ENCODE measurements at regions not wholly inside any gene's neighbourhood (a gene's known extent, or its start where the extent isn't known, plus 50 kb on each side); places are given as distances from the start of the nearest gene placed in this dataset.
"Not testable (repeated sequence)": the region's sequence is repeated elsewhere in the genome, so short reads cannot be mapped to it uniquely, and the experiment has no call there.

DNA sequence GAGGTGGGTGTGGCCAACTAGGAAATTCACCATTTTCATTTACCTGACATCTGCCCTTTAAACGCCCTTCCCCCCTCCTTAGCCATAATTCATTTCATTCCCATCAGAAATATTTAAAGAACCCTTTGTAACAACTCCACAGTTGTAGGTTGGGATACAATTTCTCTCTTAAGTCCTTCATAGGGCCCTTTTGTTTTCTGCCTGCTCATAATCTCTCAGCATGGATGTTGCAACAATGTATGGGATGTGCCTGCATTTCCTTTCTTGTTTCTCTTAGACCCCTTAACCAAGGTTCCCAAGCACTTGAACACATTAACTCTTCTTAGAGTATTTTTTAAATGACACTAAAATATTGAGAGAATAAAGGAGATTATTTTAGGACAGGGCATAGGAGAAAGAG lies 51.7 kb upstream of the MYO10 start:
- DNase-seq (ENCODE audit: low read depth in 1 of 2, low spot score in 2 of 2), result no peak
- H3K27me3 ChIP-seq (replicated peaks), result no peaks in the 10 kb centered on the region
- peaks cover 32% of the 10 kb centered on the region for H3K4me1 ChIP-seq (replicated peaks)
- H3K9me3 ChIP-seq (replicated peaks), result no peaks in the 10 kb centered on the region
- H3K4me3 ChIP-seq, result no peak overlapping the region
- H3K36me3 ChIP-seq, result no peaks in the 10 kb centered on the region
- no peak overlapping the region for H3K27ac ChIP-seq

DNA sequence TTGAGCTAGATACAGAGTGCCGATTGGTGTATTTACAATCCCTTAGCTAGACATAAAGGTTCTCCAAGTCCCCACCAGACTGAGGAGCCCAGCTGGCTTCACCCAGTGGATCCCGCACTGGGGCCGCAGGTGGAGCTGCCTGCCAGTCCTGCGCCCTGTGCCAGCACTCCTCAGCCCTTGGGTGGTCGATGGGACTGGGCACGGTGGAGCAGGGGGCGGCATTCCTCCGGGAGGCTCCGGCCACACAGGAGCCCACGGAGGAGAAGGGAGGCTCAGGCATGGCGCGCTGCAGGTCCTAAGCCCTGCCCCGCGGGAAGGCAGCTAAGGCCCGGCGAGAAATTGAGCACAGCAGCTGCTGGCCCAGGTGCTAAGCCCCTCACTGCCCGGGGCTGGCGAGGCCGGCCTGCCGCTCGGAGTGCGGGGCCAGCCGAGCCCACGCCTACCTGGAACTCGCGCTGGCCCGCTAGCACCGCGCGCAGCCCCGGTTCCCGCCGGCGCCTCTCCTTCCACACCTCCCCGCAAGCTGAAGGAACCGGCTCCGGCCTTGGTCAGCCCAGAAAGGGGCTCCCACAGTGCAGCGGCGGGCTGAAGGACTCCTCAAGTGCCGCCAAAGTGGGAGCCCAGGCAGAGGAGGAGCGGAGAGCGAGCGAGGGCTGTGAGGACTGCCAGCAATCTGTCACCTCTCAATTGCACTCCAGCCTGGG lies 54.9 kb upstream of the MYO10 start:
- Histone ChIP-seq H3K27ac (peak overlapping the region; percentile 19; the same call in 1 of the 2 replicates), H3K4me1 (replicated peaks) (peaks cover 46% of the 10 kb centered on the region)
- H3K4me3 ChIP-seq; H3K27me3 ChIP-seq (replicated peaks); H3K36me3 ChIP-seq; DNase-seq (ENCODE audit: low read depth in 1 of 2, low spot score in 2 of 2); H3K9me3 ChIP-seq (replicated peaks): not testable (repeated sequence)

DNA sequence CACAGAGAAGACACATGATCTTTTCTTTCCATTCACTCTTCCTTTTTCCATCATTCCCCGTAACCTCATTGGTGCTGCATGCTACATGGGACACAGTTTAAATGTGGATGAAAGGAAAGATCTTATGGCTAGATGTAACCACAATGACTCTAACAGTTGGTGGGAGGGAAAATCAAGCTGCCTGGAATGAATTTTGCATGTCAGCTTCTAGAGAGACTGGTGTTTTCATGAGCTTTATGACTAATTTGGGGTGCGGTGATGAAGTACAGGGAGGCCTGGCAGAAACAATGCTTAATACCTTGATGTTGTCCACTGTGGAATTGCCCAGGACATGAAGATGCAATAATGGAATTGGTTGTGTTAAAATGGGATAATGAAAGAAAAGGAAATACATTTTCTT lies 55.9 kb upstream of the MYO10 start:
- H3K27me3 ChIP-seq (replicated peaks), result no peaks in the 10 kb centered on the region
- H3K4me3 ChIP-seq, result no peak overlapping the region
- no peaks in the 10 kb centered on the region for H3K9me3 ChIP-seq (replicated peaks)
- peak overlapping the region; percentile 19 for H3K27ac ChIP-seq
- DNase-seq (ENCODE audit: low read depth in 1 of 2, low spot score in 2 of 2), result peak; percentile 65 to 87
- H3K36me3 ChIP-seq, result no peaks in the 10 kb centered on the region
- H3K4me1 ChIP-seq (replicated peaks), result peaks cover 46% of the 10 kb centered on the region

DNA sequence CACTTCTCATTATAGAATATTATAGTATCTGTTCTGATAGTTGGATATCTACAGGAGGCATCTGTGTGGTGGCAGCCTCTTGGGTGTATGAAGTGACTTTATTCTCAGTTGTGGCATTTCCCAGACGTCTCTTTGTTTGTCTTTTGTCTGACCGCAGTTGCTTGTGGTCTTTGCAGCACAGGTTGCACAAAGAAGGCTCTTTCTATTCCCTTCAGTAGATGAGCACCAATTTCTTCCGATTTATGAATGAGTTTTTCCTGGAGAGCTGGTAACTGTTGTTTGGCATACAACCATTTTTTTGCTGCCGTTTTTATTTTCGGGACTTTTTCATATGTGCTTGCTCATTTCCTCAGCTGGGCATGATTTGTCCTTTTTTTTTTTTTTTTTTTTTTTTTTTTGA lies 56.4 kb upstream of the MYO10 start:
- Histone ChIP-seq H3K4me1 (replicated peaks) (peaks cover 46% of the 10 kb centered on the region), H3K27me3 (replicated peaks) (no peaks in the 10 kb centered on the region)
- DNase-seq (ENCODE audit: low read depth in 1 of 2, low spot score in 2 of 2), result peak in 1 of 2 experiments; percentile 85

DNA sequence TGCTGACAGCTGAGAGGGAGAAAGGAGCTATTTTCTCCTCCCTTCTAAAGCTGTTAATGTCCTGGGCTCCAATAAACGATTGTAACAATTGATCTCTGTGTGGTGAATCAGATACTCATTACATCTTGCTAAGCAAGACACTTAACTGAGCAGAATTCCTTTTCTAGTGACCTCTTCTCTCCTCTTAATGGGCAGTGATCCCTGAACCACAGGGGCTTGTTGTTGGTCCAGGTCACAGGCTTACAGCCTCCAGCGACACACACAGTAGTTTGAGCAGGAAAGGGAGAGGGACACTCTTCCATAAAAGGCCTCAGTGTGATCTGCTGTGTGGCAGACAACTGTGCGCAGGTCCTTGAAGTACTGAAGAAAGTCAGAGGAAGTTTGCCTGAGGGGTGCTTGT lies 58.5 kb upstream of the MYO10 start:
- Histone ChIP-seq H3K27me3 (replicated peaks) (no peaks in the 10 kb centered on the region), H3K36me3 (no peaks in the 10 kb centered on the region), H3K4me1 (replicated peaks) (peaks cover 49% of the 10 kb centered on the region), H3K27ac (peak overlapping the region; percentile 11), H3K9me3 (replicated peaks) (no peaks in the 10 kb centered on the region), H3K4me3 (no peak overlapping the region)
- no peak for DNase-seq (ENCODE audit: low read depth in 1 of 2, low spot score in 2 of 2)

More for the DNA sequence above, 56.4 kb upstream of the MYO10 start:
- no peaks in the 10 kb centered on the region for H3K9me3 ChIP-seq (replicated peaks)
- H3K27ac ChIP-seq, result peak overlapping the region; percentile 19
- no peaks in the 10 kb centered on the region for H3K36me3 ChIP-seq
- no peak overlapping the region for H3K4me3 ChIP-seq

DNA sequence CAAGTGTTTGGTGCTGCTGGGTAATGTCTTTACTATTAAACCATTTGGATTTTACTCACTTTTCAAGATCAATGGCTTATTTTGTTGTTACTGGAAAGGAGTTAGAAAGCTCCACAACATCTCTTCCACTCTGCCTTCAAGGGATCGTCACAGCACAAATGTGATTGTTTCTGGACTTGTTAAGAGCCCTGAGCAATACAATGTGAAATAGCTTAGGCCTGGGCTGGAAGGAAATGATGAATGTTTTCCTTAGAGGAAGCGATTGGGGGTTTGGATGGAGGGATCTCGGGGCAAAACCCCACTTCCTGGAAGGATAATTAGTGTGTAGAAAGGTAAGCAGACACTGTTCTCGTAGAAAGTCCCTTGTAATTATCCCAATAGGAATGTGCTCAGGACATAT lies 59.3 kb upstream of the MYO10 start:
- peaks cover 53% of the 10 kb centered on the region for H3K4me1 ChIP-seq (replicated peaks)
- no peaks in the 10 kb centered on the region for H3K27me3 ChIP-seq (replicated peaks)
- H3K27ac ChIP-seq, result peak overlapping the region; percentile 11
- H3K4me3 ChIP-seq, result no peak overlapping the region
- no peak for DNase-seq (ENCODE audit: low read depth in 1 of 2, low spot score in 2 of 2)
- no peaks in the 10 kb centered on the region for H3K9me3 ChIP-seq (replicated peaks)
- H3K36me3 ChIP-seq, result no peaks in the 10 kb centered on the region

DNA sequence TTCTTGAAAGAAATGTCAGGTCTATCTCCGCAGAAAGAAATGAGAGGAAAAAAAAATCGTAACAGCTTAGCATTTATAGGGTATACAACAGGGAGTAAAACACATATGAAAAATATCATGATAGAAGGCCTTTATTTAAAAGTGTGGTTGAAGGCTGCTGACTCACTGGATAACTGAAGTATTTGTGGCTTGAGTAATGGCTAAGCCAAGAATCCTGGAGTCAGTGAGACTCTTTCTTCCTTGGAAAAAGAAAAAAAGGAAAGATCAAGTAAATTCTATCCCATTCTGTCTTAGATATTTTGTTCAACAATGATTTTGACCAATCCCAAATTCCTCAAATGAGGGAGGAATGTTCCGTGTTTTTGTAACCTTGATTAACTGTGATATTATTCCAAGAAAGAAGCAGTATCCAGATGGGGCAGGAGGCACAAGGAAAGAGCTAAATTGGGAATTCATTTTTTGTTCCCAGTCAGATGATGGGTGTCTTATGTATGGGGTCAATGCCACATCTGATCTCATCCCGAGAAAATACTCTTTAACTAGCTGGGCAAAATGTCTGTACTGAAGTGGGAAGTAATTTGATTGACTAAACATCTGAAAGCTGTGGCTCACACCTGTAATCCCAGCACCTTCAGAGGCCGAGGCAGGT lies 64.3 kb upstream of the MYO10 start:
- Histone ChIP-seq H3K4me1 (replicated peaks) (peaks cover 47% of the 10 kb centered on the region), H3K27me3 (replicated peaks) (no peaks in the 10 kb centered on the region), H3K36me3 (no peaks in the 10 kb centered on the region), H3K4me3 (no peak overlapping the region), H3K9me3 (replicated peaks) (no peaks in the 10 kb centered on the region), H3K27ac (peak overlapping the region; percentile 71)
- peak; percentile 73 to 98 for DNase-seq (ENCODE audit: low read depth in 1 of 2, low spot score in 2 of 2)

DNA sequence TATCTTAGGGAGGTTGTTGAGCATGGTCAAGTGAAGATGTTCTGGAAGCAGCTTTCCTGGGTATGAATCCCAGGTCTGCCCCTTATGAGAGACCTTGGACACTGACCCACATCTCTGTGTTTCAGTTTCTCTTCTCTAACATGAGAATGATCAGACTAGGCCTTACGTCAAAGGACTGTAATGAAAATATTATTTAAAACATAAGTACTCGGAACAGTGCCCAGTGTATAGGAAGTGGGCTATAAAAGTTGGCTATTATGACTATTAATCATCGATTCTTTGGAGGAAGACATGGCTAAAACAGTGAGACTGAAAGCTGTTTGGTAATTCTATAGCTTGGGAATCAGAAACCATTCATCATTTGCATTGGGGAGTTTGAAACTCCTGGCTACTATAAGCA lies 65.3 kb upstream of the MYO10 start:
- no peak overlapping the region for H3K4me3 ChIP-seq
- DNase-seq (ENCODE audit: low read depth in 1 of 2, low spot score in 2 of 2), result no peak

DNA sequence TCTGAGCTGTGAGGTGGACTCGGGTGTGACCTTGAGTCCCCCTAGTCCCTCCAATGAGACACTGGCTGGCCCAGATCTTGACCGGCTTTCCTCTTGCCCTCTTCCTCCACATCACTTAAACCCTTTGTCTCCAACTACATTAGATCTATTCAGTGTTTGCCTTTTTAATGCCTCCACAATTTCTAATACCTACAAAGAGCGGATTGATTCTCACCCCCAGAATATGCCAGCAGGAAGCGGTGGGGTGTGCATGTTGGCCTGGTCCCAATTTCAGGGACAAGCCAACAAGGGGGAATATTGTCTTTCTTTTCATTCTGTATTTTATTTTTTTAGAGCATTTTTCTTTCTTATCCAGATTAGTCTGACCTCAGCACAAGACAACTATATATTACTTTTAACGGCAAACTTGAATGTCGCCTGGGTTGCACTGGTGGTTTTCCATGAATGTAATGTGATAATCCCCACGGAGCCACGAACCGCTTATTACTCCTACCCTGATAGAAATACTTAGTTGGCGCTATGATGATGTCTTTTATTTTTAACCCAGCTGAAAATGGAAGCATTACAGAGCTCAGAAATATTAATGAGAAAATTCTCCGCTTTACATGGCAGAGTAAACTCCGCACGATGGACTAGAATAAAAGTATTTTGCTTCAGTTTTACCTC lies 68.5 kb upstream of the MYO10 start:
- Histone ChIP-seq H3K27me3 (replicated peaks) (no peaks in the 10 kb centered on the region), H3K27ac (peak overlapping the region; percentile 58), H3K36me3 (no peaks in the 10 kb centered on the region), H3K4me1 (replicated peaks) (peaks cover 47% of the 10 kb centered on the region), H3K9me3 (replicated peaks) (no peaks in the 10 kb centered on the region), H3K4me3 (no peak overlapping the region)
- DNase-seq (ENCODE audit: low read depth in 1 of 2, low spot score in 2 of 2), result peak in 1 of 2 experiments; percentile 57

More for the DNA sequence above, 65.3 kb upstream of the MYO10 start:
- Histone ChIP-seq H3K27me3 (replicated peaks) (no peaks in the 10 kb centered on the region), H3K9me3 (replicated peaks) (no peaks in the 10 kb centered on the region), H3K27ac (peak overlapping the region; percentile 71), H3K4me1 (replicated peaks) (peaks cover 53% of the 10 kb centered on the region), H3K36me3 (no peaks in the 10 kb centered on the region)

DNA sequence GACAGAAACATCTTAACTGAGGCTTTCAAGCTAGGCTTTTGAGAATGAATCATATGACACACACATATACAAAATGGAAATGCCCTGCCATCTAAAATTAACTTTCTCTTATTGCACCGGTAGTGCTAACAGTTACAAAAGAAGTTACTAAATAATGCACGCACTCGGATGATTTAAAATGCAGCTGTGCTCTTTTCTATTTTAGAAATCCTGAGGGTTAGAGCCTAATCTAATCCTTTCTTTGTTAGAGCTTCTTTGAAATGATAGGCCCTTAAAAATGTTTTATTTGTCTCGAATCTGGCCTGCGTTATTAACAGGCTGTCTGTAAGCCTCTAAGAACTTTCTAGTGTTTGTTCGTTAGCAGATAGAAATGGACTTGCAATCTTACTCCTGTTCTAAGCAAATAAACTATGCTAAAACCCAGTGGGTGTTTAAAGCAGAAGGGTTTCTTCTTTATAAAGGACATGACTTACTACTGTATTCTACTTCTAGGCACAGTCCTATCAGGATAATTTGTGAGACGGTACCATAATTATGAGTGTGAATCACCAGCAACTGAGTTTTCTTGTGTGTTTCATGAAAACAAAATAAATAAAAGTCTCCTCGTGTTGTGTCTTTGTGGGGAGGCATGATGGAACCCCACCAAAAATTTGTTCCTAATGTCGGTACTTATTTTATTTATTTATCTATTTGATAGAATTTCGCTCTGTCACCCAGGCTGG lies 69.2 kb upstream of the MYO10 start:
- peak in 1 of 2 experiments; percentile 71 for DNase-seq (ENCODE audit: low read depth in 1 of 2, low spot score in 2 of 2)
- Histone ChIP-seq H3K4me3 (no peak overlapping the region), H3K27ac (peak overlapping the region; percentile 58), H3K9me3 (replicated peaks) (no peaks in the 10 kb centered on the region), H3K27me3 (replicated peaks) (no peaks in the 10 kb centered on the region), H3K4me1 (replicated peaks) (peaks cover 43% of the 10 kb centered on the region), H3K36me3 (no peaks in the 10 kb centered on the region)

DNA sequence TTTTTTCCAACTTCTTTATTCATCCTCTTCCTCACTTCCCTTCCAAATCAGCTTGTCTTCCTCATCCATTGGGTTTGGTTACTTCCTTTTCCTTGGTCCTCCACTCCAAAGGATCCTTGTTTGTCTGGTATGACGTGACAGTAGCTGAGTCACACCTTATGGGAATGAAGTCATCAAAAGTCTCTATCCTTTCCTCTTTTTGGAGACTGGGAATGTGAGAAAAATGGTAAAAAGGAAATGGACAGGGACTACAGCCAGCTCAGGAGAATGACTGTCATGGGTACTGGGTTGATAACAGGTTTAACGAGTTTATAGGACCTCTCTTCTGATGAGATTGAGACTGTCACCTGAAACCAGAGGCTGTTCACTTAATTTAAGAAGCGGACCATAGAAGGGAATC lies 76.2 kb upstream of the MYO10 start:
- peak in 1 of 2 experiments; percentile 56 for DNase-seq (ENCODE audit: low read depth in 1 of 2, low spot score in 2 of 2)
- Histone ChIP-seq H3K4me1 (replicated peaks) (peaks cover 10% of the 10 kb centered on the region), H3K27me3 (replicated peaks) (no peaks in the 10 kb centered on the region), H3K36me3 (no peaks in the 10 kb centered on the region), H3K27ac (no peak overlapping the region), H3K9me3 (replicated peaks) (no peaks in the 10 kb centered on the region), H3K4me3 (no peak overlapping the region)

DNA sequence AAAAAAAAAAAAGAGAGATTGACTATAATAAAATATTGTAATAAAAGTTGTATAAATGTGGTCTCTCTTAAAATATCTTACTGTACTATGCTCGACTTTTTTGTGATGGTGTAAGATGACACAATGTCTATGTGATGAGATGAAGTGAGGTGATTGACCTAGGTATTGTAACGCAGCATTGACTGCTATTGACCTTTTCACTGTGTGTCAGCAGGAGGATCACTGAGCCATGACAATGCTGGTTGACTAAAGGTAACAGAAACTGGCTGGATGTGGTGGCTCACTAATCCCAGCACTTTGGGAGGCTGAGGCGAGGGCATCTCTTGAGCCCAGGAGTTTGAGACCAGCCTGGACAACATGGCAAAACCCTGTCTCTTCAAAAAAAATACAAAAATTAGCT lies 78.6 kb upstream of the MYO10 start:
- Histone ChIP-seq H3K27me3 (replicated peaks) (no peaks in the 10 kb centered on the region), H3K4me1 (replicated peaks) (peaks cover 10% of the 10 kb centered on the region), H3K4me3 (no peak overlapping the region), H3K9me3 (replicated peaks) (no peaks in the 10 kb centered on the region), H3K27ac (no peak overlapping the region), H3K36me3 (no peaks in the 10 kb centered on the region)
- no peak for DNase-seq (ENCODE audit: low read depth in 1 of 2, low spot score in 2 of 2)

DNA sequence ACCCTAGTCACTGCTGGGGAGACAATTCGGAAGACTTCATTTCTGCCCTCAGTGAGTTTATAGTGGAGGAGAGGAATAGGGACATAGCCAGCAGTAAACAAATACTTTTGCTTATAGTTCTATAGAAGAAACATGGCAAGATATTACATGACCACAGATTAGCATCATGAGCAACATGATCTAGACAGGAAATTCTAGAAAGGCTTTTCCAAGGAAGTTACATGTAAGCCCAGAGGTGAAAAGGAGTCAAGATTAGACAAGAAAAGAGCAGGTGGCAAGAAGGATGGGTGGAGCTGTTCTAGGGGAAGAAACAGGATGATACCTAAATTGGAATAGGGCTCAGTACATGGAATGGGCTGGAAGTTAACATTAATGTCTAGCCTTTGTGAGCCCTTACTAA lies 82.8 kb upstream of the MYO10 start:
- H3K36me3 ChIP-seq, result no peaks in the 10 kb centered on the region; the same call in 1 of the 2 replicates
- no peak overlapping the region for H3K4me3 ChIP-seq
- no peak overlapping the region for H3K27ac ChIP-seq
- DNase-seq (ENCODE audit: low read depth in 1 of 2, low spot score in 2 of 2), result no peak
- H3K4me1 ChIP-seq (replicated peaks), result peaks cover 42% of the 10 kb centered on the region
- no peaks in the 10 kb centered on the region for H3K27me3 ChIP-seq (replicated peaks)
- H3K9me3 ChIP-seq (replicated peaks), result no peaks in the 10 kb centered on the region

Measured in SJSA1 (cell line).